DND-41 (cell line): ENCODE measurements at regions not wholly inside any gene's neighbourhood (a gene's known extent, or its start where the extent isn't known, plus 50 kb on each side); places are given as distances from the start of the nearest gene placed in this dataset.

Experiments used
- ATAC-seq: fragments of 200-7000 bp; cut with Tn5 transposase; 3 replicates; pipeline ENCODE4 v1.9.1; 2021; ENCODE audit warnings: low read depth; ENCODE audit not compliant: insufficient read depth
- DNase-seq: peaks from one replicate; pipeline ENCODE4 v3.0.0-alpha.2; 2020
- H2AFZ ChIP-seq: 2 replicates; pipeline ENCODE4 v1.6.0; 2012; ENCODE audit warnings: low read depth, low read length
- H3K27ac ChIP-seq: 2 replicates; pipeline ENCODE4 v1.5.1; 2012; ENCODE audit warnings: low read length, inconsistent platforms
- H3K27me3 ChIP-seq: fragments of 200-600 bp; sonication (generic); 2 replicates; pipeline ENCODE4 v1.6.0; 2012; ENCODE audit warnings: low read length, mild to moderate bottlenecking, inconsistent platforms; ENCODE audit not compliant: insufficient read depth, poor library complexity
- H3K36me3 ChIP-seq: 2 replicates; pipeline ENCODE4 v1.5.1; 2012; ENCODE audit warnings: low read length, inconsistent platforms; ENCODE audit not compliant: insufficient read depth
- H3K4me1 ChIP-seq: 2 replicates; pipeline ENCODE4 v1.5.1; 2012; ENCODE audit warnings: mild to moderate bottlenecking, low read length; ENCODE audit not compliant: insufficient read depth
- H3K4me2 ChIP-seq: 2 replicates; pipeline ENCODE4 v1.6.0; 2012; ENCODE audit warnings: mild to moderate bottlenecking, moderate library complexity, low read length, inconsistent platforms; ENCODE audit not compliant: insufficient read depth
- H3K4me3 ChIP-seq, 2 experiments: fragments of 200-600 bp in 1 of 2; shearing (Covaris generic) in 1 of 2; 2 replicates each; pipeline ENCODE4 v1.5.1; 2012 to 2016; ENCODE audit warnings: inconsistent platforms in 2 of 2, low read length in 2 of 2, mild to moderate bottlenecking in 2 of 2, low read depth in 1 of 2, moderate library complexity in 1 of 2
- H3K79me2 ChIP-seq: 2 replicates; pipeline ENCODE4 v1.6.0; 2012; ENCODE audit warnings: low read length, inconsistent platforms; ENCODE audit not compliant: insufficient read depth
- H3K9ac ChIP-seq: 2 replicates; pipeline ENCODE4 v1.6.0; 2012; ENCODE audit warnings: low read depth, mild to moderate bottlenecking, inconsistent platforms, low read length, moderate library complexity
- H3K9me3 ChIP-seq: 2 replicates; pipeline ENCODE4 v1.5.1; 2012; ENCODE audit warnings: low read length, moderate library complexity, mild to moderate bottlenecking, inconsistent platforms; ENCODE audit not compliant: insufficient read depth, severe bottlenecking
- H4K20me1 ChIP-seq: 2 replicates; pipeline ENCODE4 v1.6.0; 2012; ENCODE audit warnings: low read length; ENCODE audit not compliant: insufficient read depth
- EZH2 ChIP-seq: IDR thresholded peaks from 3 replicates; pipeline ENCODE4 v1.6.1; 2012; ENCODE audit warnings: borderline replicate concordance, low read depth, mild to moderate bottlenecking, moderate library complexity, low read length, inconsistent platforms; ENCODE audit not compliant: severe bottlenecking
- TF ChIP-seq, protein P1 (sequence below): IDR thresholded peaks from 2 replicates; pipeline ENCODE4 v1.5.1; 2012; ENCODE audit warnings: borderline replicate concordance, low read length, moderate library complexity, mild to moderate bottlenecking; ENCODE audit not compliant: poor library complexity, severe bottlenecking; ENCODE audit errors: extremely low read depth

DNA sequence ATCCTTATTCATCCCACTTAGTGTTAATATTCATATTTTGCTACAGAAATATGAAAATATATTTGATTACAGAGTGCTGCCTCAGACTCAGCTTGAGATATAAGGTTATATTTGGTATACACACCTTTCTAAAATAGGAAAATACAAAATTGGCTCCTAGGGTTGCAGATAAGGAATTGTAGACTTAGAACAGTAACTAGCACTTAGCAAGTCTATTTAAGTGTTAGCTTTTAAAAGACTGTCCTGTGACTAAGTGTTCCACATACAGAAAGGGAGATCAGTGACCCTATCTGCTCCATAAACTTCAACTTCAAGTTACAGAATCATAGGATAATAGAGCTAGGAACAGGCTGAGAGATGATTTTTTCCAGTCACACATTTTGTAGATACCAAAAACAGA lies 607.0 kb downstream of the ZNF608 start:
- no peak overlapping the region for H3K4me3 ChIP-seq
- no peaks in the 10 kb centered on the region for H3K79me2 ChIP-seq
- H3K36me3 ChIP-seq = no peaks in the 10 kb centered on the region
- no peak for ATAC-seq
- H3K27me3 ChIP-seq = no peaks in the 10 kb centered on the region
- H3K4me2 ChIP-seq = no peak overlapping the region
- DNase-seq = no peak
- H2AFZ ChIP-seq = no peak overlapping the region
- no peak overlapping the region for H3K9ac ChIP-seq
- TF ChIP-seq, protein P1, sequence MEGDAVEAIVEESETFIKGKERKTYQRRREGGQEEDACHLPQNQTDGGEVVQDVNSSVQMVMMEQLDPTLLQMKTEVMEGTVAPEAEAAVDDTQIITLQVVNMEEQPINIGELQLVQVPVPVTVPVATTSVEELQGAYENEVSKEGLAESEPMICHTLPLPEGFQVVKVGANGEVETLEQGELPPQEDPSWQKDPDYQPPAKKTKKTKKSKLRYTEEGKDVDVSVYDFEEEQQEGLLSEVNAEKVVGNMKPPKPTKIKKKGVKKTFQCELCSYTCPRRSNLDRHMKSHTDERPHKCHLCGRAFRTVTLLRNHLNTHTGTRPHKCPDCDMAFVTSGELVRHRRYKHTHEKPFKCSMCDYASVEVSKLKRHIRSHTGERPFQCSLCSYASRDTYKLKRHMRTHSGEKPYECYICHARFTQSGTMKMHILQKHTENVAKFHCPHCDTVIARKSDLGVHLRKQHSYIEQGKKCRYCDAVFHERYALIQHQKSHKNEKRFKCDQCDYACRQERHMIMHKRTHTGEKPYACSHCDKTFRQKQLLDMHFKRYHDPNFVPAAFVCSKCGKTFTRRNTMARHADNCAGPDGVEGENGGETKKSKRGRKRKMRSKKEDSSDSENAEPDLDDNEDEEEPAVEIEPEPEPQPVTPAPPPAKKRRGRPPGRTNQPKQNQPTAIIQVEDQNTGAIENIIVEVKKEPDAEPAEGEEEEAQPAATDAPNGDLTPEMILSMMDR = no peak
- no peak for TF ChIP-seq EZH2
- H3K27ac ChIP-seq = no peak overlapping the region
- peaks cover 3% of the 10 kb centered on the region for H3K9me3 ChIP-seq
- H4K20me1 ChIP-seq = no peaks in the 10 kb centered on the region
- H3K4me1 ChIP-seq = no peaks in the 10 kb centered on the region

DNA sequence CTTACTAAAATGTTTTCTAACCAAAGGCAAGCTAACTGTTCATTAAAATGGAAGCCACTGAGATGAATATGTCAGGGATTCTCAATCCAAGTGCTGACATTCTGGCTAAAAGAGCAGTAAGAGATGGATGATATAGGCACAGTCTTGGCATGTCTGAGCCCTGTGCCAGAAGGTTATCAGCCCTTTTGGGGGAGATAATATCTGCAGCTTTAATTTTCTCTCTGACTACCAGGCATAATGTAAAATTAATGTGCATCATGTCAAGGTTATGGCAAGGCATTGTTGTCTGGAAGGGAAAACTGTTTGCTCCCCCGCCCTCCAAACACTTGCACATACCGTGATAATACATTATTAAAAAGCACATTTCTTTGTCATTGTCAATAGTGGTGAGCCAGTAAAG lies 609.8 kb downstream of the ZNF608 start:
- Histone ChIP-seq H3K36me3 (no peaks in the 10 kb centered on the region), H3K4me2 (no peak overlapping the region), H4K20me1 (no peaks in the 10 kb centered on the region), H3K9me3 (peaks cover 1% of the 10 kb centered on the region), H3K4me1 (no peaks in the 10 kb centered on the region), H3K4me3 (no peak overlapping the region), H3K9ac (no peak overlapping the region), H3K27ac (no peak overlapping the region), H3K79me2 (no peaks in the 10 kb centered on the region), H2AFZ (no peak overlapping the region), H3K27me3 (no peaks in the 10 kb centered on the region)
- ATAC-seq (no peak), DNase-seq (no peak)
- TF ChIP-seq, protein P1 = no peak
- TF ChIP-seq EZH2 = no peak

DNA sequence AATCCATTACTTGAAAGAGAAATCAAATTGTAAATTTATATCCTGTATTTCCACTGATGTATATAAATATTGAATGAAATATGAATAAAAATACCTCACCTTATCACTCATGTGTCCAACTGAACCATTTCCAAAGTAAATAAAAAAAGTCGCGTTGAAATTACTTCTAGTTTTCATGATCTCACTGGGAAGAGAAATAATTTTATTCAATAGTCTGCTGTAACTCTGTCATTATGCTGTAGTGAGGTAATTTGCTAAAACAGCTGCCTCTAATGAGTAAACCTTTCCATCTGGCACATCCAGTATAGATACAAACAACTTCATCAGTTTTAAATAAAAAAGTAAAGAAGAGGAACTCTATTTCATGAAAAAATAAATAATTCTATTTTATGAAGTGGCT lies 611.5 kb downstream of the ZNF608 start:
- Histone ChIP-seq H3K4me2 (no peak overlapping the region), H3K4me3 (no peak overlapping the region), H3K27me3 (no peaks in the 10 kb centered on the region), H3K9me3 (no peaks in the 10 kb centered on the region), H3K27ac (no peak overlapping the region), H3K9ac (no peak overlapping the region), H3K79me2 (no peaks in the 10 kb centered on the region), H3K36me3 (no peaks in the 10 kb centered on the region), H2AFZ (no peak overlapping the region), H4K20me1 (no peaks in the 10 kb centered on the region), H3K4me1 (no peaks in the 10 kb centered on the region)
- TF ChIP-seq, protein P1 = no peak
- TF ChIP-seq EZH2 = no peak
- no peak for DNase-seq
- ATAC-seq = no peak

DNA sequence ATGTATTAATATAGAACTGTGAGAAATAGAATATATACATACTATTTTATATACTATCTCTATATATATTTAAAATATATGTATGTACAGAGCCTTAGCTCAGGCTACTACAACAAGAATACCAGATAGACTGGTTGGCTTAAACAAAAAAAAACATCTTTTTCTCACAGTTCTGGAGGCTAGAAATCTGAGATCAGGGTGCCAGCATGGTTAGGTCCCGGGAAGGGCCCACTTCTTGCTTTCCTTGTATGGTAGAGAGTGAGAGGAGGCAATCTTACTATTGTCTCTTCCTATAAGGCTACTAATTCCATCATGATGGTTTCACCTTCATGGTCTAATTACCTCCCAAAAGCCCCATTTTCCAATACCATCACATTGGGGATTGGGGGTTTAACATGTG lies 613.0 kb downstream of the ZNF608 start:
- ATAC-seq = no peak
- H3K27me3 ChIP-seq = no peaks in the 10 kb centered on the region

More for the DNA sequence above, 613.0 kb downstream of the ZNF608 start:
- no peaks in the 10 kb centered on the region for H3K9me3 ChIP-seq
- no peak overlapping the region for H3K4me3 ChIP-seq
- DNase-seq = no peak
- no peaks in the 10 kb centered on the region for H3K4me1 ChIP-seq
- H3K9ac ChIP-seq = no peak overlapping the region
- no peaks in the 10 kb centered on the region for H3K79me2 ChIP-seq
- no peak overlapping the region for H3K27ac ChIP-seq
- H3K4me2 ChIP-seq = no peak overlapping the region
- no peak overlapping the region for H2AFZ ChIP-seq
- H3K36me3 ChIP-seq = no peaks in the 10 kb centered on the region
- H4K20me1 ChIP-seq = no peaks in the 10 kb centered on the region
- TF ChIP-seq, protein P1 = no peak
- TF ChIP-seq EZH2 = no peak
